ENCODE measurements at regions not wholly inside any gene's neighbourhood (a gene's known extent, or its start where the extent isn't known, plus 50 kb on each side); places are given as distances from the start of the nearest gene placed in this dataset.

DNA sequence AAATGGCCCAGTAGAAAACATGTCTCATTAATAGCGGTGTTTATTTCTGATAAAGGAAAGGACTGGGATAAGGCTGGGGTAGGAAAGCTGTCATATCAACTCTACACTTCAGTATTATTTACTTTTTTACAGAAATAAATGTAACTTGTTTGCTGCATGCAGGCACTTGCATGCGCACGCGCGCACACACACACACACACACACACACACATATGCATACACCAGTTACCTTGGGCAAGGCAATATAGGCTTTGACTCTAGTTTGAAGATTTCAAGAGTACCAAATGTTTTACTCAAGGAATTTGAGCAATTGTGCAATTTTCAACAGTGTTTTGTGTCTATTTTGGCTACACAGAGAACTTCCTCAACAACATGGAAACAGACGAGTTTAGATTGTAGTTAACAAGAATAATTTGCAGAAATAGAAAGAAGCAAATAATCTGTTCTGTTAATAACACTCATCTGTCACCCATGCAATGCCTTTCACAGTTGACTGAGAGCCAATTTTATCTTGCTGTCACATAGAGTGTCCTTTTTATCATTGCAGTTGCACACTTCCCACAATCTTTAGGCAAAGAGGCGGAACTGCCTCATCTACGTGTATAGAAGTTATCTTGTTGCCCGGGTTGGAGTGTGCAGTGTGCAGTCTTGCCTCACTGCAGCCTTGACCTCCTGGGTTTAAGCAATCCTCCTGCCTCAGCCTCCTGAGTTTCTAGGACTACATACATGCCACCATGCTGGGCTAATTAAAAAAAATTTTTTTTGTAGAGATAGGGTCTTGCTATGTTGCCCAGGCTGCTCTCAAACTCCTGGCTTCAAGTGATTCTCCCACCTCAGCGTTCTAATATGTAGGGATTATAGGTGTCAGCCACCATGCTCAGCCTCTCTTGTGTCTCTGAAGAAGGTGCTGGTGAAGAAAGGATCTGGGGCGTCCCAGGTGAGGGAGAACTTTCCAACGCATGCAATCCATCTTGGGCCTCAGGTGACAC lies 64.6 kb upstream of the GPCPD1 start:
- TF ChIP-seq, protein P1, sequence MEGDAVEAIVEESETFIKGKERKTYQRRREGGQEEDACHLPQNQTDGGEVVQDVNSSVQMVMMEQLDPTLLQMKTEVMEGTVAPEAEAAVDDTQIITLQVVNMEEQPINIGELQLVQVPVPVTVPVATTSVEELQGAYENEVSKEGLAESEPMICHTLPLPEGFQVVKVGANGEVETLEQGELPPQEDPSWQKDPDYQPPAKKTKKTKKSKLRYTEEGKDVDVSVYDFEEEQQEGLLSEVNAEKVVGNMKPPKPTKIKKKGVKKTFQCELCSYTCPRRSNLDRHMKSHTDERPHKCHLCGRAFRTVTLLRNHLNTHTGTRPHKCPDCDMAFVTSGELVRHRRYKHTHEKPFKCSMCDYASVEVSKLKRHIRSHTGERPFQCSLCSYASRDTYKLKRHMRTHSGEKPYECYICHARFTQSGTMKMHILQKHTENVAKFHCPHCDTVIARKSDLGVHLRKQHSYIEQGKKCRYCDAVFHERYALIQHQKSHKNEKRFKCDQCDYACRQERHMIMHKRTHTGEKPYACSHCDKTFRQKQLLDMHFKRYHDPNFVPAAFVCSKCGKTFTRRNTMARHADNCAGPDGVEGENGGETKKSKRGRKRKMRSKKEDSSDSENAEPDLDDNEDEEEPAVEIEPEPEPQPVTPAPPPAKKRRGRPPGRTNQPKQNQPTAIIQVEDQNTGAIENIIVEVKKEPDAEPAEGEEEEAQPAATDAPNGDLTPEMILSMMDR (IDR thresholded peaks at IDR 0.05; ENCODE audit: poor library complexity): no peak
- TF ChIP-seq EZH2 (IDR thresholded peaks at IDR 0.05; ENCODE audit: borderline replicate concordance) (no peak), EZH2phosphoT487 (IDR thresholded peaks at IDR 0.05; ENCODE audit: low read depth, severe bottlenecking, unreplicated experiment) (no peak)
